ENCODE measurements at regions not wholly inside any gene's neighbourhood (a gene's known extent, or its start where the extent isn't known, plus 50 kb on each side); places are given as distances from the start of the nearest gene placed in this dataset.
A peak's percentile ranks its signal among the peaks of the same experiment; 100 is the strongest.
"Not testable (repeated sequence)": the region's sequence is repeated elsewhere in the genome, so short reads cannot be mapped to it uniquely, and the experiment has no call there.

DNA sequence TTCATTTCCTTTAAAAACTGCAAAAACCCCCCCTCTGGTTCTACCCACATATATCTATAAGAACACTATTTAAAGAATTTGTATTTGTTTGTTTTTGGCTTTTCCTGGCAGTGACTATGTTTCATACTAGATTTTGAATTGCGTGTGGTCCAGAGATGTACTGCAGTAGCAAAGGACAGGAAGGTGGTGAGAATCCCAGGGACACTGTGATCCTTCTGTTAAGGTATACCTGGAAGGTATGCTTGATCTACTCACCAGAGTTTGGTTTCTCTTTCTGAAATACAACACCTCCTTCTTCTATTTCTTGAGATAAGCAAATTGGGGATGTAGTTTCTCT lies 129.6 kb upstream of the RASGEF1B start:
- no peak for DNase-seq (ENCODE audit: low read depth, low spot score)

DNA sequence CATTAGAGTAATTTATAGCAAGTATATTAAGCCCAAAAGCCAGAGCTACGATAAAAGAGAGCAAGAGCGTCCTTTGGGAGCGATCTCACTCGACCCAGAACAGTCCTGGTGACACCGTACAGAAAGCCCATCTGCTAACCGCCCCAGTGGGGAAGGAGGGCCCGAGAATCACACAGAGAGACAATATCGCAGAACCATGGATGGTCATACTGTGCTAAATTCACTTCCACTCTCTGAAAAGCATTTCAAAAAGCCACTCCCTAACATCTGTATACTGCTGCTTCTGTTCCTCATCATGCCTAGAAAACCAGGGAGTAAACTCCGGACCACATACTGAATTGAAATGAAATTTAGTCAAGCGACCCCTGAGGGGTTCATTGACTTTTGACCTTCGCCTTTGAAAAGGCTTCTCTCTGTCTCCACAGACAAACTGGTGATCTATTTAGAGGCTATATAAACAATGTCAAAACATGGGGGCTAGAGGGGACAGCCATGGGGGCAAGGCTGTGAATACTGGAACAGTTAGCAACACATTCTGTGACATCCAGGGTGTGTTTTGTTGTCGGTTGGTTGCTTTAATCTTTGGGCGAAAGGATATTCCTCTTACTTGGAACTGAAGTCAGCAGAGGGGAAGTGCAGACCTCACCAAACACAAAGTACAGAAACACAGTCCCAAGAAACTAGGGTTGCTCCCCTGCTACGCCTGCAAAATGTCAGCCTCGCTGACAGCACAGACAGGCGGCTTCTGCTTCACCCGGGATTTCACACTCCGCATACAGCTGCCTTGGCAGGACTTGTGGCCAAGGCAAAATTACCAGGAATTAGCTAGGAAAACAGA lies 129.0 kb upstream of the RASGEF1B start:
- no peak for DNase-seq (ENCODE audit: low read depth, low spot score)

DNA sequence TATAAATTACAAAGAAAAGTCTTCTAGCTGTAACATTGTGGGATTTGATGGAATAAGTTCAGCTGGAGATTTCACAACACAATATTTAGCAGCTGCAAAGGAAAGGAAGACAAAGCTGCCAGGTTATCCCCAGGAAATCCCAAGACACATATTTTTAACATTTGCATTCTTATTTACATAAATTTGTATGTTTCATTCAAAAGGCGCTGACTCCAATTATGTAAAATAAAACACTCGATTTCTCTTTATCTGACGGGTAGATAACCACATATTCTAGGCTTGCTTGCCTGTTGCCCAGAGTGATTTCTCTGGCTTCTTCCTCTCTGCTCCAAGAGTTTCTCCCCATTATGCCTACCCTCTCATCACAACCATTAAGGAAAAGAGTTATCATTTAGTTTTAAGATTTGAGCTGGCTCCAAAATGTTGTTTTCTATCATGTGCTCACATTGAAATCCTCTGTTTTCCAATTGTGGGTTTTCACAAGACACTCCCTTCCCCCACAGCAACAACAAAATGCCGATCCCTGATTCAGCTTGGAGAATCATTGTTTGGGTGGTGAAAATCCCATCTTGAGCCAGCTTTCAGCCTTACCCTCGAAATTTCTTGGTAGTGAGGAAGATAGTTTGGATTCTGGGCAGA lies 128.2 kb upstream of the RASGEF1B start:
- no peak for DNase-seq (ENCODE audit: low read depth, low spot score)

DNA sequence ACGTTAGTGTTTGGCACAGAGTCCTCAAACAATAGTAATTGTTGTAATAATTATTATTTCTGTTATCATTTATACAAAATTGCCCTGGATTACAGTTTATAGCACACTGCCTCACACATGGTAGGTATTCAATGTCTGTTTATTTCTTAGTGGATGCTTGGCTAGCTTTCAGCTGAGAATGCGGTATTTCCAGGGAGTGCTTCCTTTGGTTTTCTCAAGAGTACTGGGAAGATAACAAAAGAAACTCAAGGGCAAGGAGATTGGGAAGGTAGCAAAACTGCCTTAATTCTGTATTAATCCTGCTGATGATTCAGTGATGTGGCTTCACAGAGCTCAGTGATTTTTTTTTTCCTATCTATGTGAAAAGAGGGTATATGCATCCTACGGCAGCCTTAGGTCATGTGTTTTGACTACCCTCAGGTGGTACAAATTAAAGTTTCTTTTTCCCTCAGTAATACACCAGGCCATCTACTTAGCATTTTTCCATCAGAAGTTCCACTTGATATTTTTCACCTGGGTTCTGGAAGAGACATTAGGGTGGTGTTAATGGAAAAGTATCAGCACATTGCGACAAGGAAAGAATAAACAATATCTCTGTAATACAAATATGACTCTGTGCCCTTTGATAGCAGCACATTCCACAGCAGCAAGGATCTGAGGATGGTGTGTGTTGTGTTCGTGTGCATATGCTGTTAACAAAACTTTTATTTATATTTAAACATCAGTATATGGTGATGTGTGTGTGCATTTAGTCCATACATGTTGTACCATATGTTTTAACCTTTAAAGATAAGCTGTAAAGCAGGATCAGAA lies 124.3 kb upstream of the RASGEF1B start:
- no peak for DNase-seq (ENCODE audit: low read depth, low spot score)

DNA sequence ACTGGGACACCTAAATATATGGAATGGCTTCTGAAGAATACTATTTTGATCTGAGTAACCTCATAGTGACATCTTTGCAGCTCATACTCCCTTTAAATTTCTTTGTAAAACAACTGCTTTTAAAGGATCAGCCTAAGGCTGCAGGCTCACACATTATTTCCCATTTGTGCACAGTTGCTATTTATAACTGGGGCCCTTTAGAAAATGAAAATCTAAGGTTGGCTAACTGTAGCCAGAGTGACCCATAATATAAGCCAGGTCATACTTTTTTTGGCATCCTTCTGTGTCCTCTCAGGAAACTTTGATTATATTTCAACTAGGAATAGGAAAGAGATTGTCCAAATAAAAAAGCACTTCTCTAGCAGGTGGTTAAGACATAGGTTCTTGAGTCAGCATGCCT lies 123.6 kb upstream of the RASGEF1B start:
- no peak for DNase-seq (ENCODE audit: low read depth, low spot score)

DNA sequence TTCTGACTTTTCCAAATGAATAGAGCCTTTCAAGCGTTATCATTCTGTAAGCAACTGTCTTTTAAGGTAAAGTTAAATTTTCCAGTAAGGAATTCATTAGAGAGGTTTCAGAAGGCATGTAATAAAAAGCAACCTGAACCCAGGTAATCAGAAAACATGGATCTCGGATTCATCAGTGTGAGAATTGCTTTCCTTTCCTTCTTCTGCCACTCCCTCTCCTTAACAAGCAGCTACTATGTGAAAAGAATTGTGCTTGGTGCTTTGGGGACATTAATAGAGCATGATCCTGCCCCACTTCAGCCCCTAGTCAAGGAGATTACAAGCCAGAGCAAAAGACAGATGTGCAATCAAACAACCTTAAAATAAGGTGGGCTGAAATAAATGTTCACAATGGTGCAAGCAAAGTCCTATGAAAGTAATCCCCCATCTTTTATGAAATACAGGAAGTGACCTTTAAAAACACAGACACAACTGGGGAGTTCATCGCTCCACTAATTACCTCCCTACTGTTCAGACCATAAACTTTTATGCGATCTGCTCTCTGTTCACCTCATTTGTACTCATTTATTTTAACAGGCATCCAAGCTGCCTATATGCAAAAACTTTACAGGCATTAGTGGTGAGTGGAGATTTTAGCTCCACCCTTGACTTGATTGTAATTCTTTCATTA lies 122.9 kb upstream of the RASGEF1B start:
- DNase-seq (ENCODE audit: low read depth, low spot score), result no peak

DNA sequence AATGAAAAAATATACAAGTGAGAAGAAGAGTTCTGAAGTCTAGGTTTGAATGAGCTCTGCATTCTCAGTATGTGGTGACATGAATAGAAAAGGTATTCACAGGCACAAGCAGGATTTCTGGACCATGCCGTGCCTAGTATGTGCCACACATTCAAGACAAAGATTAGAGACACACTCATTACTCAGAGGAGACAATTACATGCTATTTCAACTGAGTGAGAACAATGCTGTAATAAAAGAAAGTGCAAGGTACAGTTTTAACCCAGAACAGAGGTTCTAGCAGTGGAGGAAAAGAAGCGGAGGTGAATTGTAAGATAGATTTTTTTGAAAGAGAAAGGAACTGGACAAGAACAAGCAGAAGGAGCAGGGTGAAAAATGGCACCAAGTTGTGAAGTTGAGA lies 121.0 kb upstream of the RASGEF1B start:
- no peak for DNase-seq (ENCODE audit: low read depth, low spot score)

DNA sequence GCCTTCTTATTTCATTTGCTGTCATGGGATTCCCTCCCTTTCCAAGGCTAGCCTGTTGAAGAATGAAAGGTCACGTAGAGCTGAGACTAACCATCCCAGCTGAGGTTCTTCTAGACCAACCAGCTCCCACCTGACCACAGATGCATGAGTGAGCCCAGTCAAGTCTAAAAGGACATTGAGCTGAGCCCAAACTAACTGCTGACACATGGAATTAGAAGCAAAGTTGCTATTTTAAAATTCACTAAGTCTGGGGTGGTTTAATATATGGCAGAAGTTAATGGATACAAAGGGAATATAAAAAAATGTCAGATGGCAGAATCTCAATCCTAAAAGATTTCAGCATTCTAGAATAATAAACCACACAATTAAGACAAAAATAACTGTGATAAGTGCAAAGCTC lies 118.9 kb upstream of the RASGEF1B start:
- no peak for DNase-seq (ENCODE audit: low read depth, low spot score)

DNA sequence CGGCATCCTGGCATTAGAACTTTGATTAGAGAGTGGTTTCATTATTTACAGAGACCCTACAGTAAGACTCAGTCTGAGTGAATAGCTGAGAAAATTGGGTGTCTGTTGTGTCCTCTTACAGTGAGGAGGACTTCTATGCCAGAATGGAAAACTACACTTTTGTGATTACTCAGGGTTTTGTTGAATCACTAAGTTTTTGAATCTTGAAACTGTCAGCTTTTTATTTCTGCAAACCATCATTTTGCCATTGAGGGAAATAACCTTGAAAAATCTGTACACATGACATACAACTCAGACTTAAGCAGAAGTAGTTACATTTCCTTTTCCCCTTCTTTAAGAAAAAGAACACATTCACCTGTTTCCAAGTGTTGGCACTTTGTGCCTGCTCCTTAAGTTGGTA lies 117.6 kb upstream of the RASGEF1B start:
- DNase-seq (ENCODE audit: low read depth, low spot score), result no peak

DNA sequence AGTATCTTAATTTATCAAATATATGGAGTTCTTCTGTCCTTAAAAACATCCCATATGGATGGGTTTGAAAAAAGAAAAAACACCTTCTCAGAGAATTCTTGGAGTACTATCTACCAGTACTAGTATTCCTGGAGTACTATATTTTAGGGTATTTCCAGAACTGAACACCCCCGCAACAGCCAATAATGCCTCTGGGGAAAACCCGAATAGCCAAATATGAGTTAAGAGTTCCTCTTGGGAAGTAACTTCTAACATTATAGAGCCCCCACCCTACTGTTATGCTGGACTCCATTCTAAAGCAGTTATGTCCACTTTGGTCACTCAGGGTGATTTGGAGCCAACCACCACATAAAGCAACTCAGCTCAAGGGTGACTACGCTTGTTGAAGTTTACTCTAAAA lies 115.0 kb upstream of the RASGEF1B start:
- no peak for DNase-seq (ENCODE audit: low read depth, low spot score)

DNA sequence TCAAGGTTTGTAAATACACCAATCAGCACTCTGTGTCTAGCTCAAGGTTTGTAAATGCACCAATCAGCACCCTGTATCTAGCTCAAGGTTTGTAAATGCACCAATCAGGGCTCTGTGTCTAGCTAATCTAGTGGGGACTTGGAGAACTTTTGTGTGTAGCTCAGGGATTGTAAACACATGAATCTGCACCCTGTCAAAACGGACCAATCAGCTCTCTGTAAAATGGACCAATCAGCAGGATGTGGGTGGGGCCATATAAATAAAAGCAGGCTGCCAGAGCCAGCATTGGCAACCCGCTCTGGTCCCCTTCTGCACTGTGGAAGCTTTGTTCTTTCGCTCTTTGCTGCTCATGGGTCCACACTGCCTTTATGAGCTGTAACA lies 109.3 kb upstream of the RASGEF1B start:
- DNase-seq (ENCODE audit: low read depth, low spot score), result not testable (repeated sequence)

DNA sequence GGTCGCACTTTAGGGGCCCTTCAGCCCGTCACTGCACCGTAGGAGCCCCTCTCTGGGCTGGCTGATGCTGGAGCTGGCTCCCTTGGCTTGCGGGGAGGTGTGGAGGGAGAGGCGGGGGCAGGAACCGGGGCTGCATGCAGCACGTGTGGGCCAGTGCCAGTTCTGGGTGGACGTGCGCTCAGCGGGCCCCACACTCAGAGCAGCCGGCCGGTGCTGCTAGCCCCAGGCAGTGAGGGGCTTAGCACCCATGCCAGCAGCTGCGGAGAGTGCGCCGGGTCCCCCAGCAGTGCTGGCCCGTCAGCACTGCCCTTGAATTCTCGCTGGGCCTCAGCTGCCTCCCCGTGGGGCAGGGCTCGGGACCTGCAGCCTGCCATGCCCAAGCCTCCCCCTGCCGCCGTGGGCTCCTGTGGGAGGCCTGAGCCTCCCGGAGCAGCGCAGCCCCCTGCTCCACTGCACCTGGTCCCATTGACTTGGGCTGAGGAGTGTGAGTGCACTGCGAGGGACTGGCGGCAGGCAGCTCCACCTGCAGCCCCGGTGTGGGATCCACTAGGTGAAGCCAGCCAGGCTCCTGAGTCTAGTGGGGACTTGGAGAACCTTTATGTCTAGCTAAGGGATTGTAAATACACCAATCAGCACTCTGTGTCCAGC lies 108.8 kb upstream of the RASGEF1B start:
- no peak for DNase-seq (ENCODE audit: low read depth, low spot score)

DNA sequence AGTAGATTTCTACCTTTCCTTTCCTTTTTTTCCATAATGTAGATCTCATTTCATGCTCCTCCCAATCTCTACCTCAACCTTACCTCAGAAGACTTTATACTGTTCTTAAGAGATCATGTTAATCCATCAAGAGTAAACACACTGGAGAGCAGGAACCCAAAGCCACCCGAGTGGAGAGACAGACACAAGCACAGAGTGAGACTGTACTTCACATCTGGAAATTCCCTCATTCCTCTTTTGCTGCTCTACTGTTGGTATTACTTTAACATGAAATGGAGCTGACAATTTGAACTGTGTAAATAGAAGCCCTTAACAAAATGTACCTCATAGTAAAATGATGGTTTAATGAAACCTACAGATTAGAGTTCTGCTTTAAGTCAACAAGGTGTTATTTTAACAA lies 105.7 kb upstream of the RASGEF1B start:
- DNase-seq (ENCODE audit: low read depth, low spot score), result no peak

DNA sequence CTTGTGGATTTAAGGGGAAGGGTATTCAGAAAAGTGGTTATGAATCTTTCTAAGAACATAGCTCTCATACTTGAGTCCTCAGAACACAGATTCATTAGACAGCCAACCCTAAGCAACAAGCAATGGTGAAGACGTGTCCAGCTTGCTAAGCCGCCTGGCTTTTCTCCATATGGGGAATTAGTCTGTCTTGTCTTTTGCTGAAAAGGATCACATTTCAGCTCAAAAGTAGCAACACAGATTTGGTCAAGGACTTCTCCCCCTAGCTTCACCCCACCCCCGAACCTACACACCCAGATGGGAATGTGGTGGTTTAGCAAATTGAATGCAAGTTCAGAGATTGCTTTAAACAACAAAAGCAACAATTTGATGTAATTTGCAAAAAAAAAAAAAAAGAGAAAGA lies 103.3 kb upstream of the RASGEF1B start:
- no peak for DNase-seq (ENCODE audit: low read depth, low spot score)

DNA sequence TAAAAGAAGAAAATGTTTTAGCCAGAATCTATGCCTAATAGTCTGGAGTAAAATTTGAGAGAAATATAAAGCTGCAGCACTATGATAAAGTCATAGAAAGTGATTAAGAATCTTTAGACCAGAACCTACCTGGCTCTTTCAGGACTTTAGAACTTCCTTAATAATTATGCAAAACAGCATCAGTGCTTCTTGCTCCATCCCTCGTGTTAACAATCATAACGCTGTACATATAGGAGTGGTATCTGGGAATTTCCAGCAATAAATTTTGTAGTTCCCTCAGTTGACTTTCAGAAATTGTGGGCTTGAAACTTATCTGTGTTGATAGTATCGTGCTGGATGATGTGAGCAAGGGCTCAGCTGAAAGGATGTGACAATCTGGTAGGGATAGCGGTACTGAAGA lies 102.1 kb upstream of the RASGEF1B start:
- DNase-seq (ENCODE audit: low read depth, low spot score), result no peak

DNA sequence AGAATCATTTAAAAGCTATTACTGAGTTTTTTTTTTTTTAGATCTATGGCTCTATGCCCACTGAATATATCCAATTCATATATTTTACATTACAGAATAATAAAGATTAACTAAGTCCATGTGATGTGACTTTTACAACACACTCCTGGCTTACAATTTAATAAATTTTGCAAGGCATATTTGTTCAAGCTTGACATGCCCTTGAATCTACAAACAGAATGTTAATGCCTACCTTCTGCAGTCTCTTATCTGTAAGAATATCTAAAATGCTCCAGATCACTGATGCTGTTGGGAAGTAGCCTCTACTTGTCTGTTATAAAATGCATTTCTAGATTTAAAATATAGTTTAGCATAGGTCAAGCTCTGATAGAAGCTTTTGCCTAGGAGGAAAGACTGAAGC lies 100.7 kb upstream of the RASGEF1B start:
- DNase-seq (ENCODE audit: low read depth, low spot score), result no peak

DNA sequence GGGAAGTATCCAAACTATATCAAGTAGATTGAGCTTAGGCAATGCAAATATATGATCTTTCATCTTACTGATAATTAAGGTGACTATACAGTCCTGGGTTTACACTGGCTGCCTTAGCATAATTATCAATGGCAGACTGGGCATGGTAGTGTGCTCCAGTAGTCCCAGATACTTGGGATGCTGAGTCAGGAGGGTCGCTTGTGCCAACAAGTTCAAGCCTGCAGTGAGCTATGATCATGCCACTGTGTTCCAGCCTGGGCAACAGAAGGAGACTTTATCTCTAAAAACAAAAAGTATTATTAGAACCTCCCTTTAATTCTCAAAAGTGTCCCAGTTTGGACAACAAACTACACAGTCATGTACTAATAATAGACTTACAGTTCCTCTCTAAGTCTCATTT lies 99.4 kb upstream of the RASGEF1B start:
- DNase-seq (ENCODE audit: low read depth, low spot score), result no peak

DNA sequence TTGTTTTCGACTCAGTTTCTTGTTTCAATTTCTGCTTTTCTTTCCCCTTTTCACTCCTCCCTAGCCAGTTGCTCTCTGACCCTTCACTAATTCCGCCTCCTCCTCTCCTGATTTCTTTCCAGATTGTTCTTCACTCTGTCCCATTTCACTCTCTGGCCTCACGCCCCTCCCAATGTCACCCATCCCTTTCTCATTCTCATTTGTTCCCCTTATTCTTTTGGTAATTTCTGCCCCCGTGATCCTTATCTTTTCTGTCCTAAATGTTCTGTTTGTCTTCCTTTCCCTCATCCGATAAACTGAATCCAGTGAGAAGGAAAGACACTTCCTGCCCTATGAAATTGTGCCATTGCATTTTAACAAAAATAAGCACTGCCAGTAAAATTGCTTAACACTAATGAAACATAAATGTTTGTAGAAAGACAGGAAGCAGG lies 94.5 kb upstream of the RASGEF1B start:
- DNase-seq (ENCODE audit: low read depth, low spot score), result no peak

DNA sequence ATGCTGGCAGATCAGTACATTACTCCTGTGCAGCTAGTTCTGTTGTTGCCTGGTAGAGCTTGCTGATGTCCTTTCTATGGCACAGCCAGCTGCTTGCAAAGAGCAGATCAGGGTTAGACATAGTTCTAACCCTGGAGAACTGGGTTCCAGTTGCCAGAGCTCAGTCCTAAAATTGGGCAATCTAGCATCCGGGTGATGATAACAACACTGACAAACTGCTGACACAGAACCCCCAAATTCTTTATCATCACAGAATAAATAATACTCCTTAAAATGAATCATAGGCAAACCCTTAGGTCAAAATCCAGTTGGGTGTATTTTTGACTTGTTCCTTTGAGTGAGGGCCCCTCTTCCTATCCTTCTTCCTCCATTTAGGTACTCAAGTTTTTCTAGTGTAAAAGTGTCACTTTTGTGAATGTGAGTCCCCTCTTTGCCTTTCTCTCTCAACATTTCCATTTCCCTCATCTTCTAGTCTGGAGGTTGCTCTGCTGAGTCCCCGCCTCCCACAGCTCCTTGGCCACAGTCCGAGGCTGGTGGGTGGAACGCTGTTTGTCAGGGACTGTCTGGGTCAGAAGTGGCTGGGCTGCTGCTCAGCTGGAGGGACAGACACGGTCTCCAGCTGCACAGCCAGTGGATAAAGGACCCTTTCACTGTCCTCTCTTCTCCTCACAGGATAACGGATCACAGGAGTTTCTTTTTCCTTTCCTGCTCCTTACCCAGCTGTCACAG lies 93.6 kb upstream of the RASGEF1B start:
- peak; percentile 35 for DNase-seq (ENCODE audit: low read depth, low spot score)

DNA sequence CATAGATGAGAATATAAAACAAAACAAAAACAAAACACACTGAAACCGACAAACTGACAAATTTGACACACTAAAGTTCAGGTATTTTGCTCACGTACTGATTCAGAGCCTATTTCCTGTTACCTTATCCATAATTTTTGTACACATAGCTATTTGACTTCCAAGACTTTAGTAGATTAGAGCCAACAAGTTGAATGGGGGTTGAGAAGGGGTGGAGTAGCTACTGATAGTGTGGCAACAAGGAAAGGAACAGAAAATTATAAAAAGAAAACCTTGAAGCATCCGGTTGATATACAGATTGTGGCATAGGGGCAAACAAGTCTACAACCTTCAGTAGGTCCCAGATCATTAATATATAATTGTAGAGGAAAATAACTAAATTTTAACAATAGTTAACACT lies 92.3 kb upstream of the RASGEF1B start:
- no peak for DNase-seq (ENCODE audit: low read depth, low spot score)

DNA sequence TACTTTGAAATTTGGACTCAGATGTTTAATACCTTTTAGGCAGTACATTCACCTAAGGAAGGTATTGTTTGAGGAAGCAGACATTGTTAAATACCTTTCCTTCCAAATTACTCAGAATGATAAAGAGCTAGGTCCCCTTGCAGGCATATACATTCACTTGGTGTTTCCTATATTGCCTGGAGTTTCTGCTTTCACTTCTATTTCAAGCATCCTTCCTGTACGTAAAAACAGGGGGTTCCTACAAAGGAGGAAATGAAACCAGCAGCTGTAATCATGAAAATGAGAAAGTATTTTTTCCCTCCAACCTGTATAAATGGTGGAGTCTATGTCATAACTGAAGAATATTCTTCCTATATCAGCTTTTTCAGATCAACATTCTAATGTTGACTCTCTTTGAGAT lies 90.4 kb upstream of the RASGEF1B start:
- no peak for DNase-seq (ENCODE audit: low read depth, low spot score)

Measured in astrocyte of the hippocampus (primary cell).